ENCODE measurements at regions not wholly inside any gene's neighbourhood (a gene's known extent, or its start where the extent isn't known, plus 50 kb on each side); places are given as distances from the start of the nearest gene placed in this dataset.

DNA sequence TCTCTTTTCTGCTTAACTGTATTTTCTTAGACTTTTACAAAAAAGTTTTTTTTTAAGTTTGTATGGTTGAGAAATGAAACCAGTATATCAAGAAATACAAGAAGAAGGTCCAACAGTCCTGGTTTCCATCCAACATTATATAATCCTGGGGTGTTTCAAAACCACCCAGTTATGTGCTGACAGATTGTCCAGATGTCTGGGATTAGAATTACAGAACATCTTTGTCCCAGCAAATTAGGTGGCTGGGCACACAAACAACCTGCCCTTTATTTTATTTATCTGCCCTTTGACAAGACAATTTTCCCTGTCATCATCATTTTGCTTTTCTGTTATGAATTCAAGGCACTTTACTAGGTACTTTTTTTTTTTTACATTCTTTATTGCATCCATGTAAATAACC, 622.1 kb downstream of the PLPP3 start:
- Mint-ChIP-seq H3K9me3 (no peaks in the 10 kb centered on the region), H3K27ac (no peak overlapping the region), H3K4me1 (ENCODE audit: low read depth) (peaks cover 8% of the 10 kb centered on the region), H3K4me3 (no peak overlapping the region), H3K27me3 (ENCODE audit: insufficient read depth) (peaks cover 5% of the 10 kb centered on the region), H3K36me3 (ENCODE audit: low read depth) (no peaks in the 10 kb centered on the region)
- TF ChIP-seq, protein P1, sequence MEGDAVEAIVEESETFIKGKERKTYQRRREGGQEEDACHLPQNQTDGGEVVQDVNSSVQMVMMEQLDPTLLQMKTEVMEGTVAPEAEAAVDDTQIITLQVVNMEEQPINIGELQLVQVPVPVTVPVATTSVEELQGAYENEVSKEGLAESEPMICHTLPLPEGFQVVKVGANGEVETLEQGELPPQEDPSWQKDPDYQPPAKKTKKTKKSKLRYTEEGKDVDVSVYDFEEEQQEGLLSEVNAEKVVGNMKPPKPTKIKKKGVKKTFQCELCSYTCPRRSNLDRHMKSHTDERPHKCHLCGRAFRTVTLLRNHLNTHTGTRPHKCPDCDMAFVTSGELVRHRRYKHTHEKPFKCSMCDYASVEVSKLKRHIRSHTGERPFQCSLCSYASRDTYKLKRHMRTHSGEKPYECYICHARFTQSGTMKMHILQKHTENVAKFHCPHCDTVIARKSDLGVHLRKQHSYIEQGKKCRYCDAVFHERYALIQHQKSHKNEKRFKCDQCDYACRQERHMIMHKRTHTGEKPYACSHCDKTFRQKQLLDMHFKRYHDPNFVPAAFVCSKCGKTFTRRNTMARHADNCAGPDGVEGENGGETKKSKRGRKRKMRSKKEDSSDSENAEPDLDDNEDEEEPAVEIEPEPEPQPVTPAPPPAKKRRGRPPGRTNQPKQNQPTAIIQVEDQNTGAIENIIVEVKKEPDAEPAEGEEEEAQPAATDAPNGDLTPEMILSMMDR (IDR thresholded peaks at IDR 0.05), result no peak
- DNase-seq, result no peak

DNA sequence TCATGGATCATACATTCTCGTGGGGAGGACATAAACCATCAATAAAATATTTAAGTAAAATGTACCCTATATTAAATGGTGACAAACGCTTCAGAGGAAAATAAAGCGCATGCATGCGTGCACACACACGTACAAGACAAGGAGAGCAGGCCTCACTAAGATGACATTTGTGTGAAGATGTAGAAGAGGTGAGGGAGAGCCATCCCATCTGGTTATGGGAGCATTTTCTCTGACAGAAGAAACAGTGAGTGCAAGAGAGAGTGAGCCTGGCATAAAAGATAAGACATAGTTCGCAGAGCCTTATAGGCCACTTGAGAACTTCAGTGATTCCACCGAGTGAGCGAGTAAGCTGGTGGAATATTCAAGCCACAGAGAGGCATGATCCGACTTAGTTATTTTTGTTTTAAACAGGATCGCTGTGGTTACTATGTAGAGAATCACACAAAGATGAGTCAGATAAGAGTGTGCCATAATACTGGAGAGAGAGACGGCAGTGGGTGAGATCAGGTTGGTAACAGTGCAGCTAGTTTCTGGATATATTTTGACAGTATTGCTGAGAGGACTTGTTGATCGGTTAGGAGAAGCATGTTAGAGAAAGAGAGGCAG, 624.2 kb downstream of the PLPP3 start:
- peaks cover 8% of the 10 kb centered on the region for H3K4me1 Mint-ChIP-seq (ENCODE audit: low read depth)
- TF ChIP-seq, protein P1 (IDR thresholded peaks at IDR 0.05), result no peak
- no peak overlapping the region for H3K27ac Mint-ChIP-seq
- peak; percentile 56 for DNase-seq
- no peak overlapping the region for H3K4me3 Mint-ChIP-seq
- H3K36me3 Mint-ChIP-seq (ENCODE audit: low read depth), result no peaks in the 10 kb centered on the region
- peaks cover 5% of the 10 kb centered on the region for H3K27me3 Mint-ChIP-seq (ENCODE audit: insufficient read depth)
- H3K9me3 Mint-ChIP-seq, result no peaks in the 10 kb centered on the region

DNA sequence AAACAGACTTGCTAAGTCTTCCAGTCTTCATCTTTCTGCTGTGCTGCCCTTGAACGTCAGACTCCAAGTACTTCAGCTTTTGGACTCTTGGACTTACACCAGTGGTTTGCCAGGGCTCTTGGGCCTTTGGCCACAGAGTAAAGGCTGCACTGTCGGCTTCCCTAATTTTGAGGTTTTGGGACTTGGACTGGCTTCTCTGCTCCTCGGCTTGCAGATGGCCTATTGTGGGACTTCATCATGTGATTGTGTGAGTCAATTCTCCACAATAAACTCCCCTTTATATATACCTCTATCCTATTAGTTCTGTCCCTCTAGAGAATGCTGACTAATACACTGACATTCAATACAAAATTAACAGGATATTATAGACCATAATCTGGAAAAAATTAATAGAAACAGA, 628.1 kb downstream of the PLPP3 start:
- H3K36me3 Mint-ChIP-seq (ENCODE audit: low read depth), result no peaks in the 10 kb centered on the region
- TF ChIP-seq, protein P1 (IDR thresholded peaks at IDR 0.05), result no peak
- H3K4me3 Mint-ChIP-seq, result no peak overlapping the region
- peaks cover 4% of the 10 kb centered on the region; the same call in 1 of the 2 replicates for H3K27me3 Mint-ChIP-seq (ENCODE audit: insufficient read depth)
- H3K9me3 Mint-ChIP-seq, result no peaks in the 10 kb centered on the region
- no peak for DNase-seq
- H3K27ac Mint-ChIP-seq, result no peak overlapping the region
- H3K4me1 Mint-ChIP-seq (ENCODE audit: low read depth), result peaks cover 8% of the 10 kb centered on the region

DNA sequence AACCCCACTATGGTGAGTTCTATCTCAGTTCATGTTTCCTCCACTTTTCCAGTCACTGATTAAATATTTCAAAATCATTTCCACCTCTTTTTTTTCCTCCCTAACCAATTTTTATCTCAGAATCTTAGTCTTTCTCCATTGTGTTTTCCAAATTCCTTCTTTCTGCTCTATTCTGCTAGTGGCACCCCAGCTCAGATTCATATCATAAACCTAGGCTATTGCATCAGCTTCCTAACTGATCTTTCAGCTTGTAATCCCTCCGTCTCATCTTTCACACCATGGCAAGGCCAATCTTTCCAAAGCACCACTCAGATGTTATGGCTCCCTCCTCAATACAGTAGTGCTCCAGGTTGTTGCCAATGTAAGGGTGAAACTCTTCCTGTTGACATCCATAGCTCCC, 631.9 kb downstream of the PLPP3 start:
- TF ChIP-seq, protein P1 (IDR thresholded peaks at IDR 0.05), result no peak
- no peak overlapping the region for H3K4me3 Mint-ChIP-seq
- H3K36me3 Mint-ChIP-seq (ENCODE audit: low read depth), result no peaks in the 10 kb centered on the region

DNA sequence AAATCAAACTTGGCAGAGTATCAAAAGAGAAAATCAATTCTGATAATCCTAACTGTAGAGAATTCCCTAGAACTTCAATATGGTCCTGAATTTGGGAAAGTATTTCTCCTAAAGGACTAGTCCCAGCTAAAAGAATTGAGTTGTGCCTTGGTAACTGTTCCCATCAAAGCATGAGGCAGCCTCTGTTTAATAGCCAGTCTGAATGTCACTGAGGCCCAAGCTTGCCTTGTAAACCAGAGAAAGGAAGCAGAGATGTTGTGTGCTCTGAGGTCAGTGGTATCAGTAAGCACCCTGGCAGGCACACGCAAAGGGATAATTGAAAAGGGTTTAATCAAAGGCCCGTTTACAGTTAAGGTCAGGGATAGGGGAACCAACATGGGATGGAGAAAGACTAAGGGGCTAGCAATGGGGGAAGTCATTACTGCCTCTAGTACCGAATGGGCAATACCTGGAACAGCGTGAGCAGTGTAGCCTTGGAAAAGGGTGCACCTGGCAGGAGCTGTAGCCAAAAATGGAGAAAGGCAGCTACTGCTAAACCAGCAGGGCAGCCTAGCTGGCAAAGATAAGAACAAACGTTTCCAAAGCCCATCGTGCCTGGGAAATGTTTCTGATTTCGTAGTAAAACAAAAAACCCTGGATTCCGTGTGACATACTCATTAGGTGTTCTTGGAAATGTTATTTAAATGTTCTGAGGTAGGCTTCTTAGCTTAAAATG, 635.5 kb downstream of the PLPP3 start:
- TF ChIP-seq, protein P1 (IDR thresholded peaks at IDR 0.05), result no peak
- DNase-seq, result no peak
- H3K27me3 Mint-ChIP-seq (ENCODE audit: insufficient read depth), result no peaks in the 10 kb centered on the region; the same call in 1 of the 2 replicates
- H3K36me3 Mint-ChIP-seq (ENCODE audit: low read depth), result no peaks in the 10 kb centered on the region
- no peaks in the 10 kb centered on the region for H3K9me3 Mint-ChIP-seq
- H3K4me1 Mint-ChIP-seq (ENCODE audit: low read depth), result no peaks in the 10 kb centered on the region
- no peak overlapping the region for H3K4me3 Mint-ChIP-seq
- H3K27ac Mint-ChIP-seq, result no peak overlapping the region

More for the DNA sequence above, 631.9 kb downstream of the PLPP3 start:
- Mint-ChIP-seq H3K9me3 (no peaks in the 10 kb centered on the region), H3K4me1 (ENCODE audit: low read depth) (no peaks in the 10 kb centered on the region), H3K27me3 (ENCODE audit: insufficient read depth) (peaks cover 2% of the 10 kb centered on the region; the same call in 1 of the 2 replicates), H3K27ac (no peak overlapping the region)
- no peak for DNase-seq
